Liver (tissue), 8 donors: ENCODE measurements at regions not wholly inside any gene's neighbourhood (a gene's known extent, or its start where the extent isn't known, plus 50 kb on each side); places are given as distances from the start of the nearest gene placed in this dataset.

Experiments used
- DNase-seq: peaks from one replicate; pipeline ENCODE4 v3.0.0-alpha.2; 2017; ENCODE audit warnings: low spot score
- H3K27ac ChIP-seq, 2 donors: one replicate each; pipeline ENCODE4 v1.7.0; 2013; ENCODE audit warnings: inconsistent platforms in 2 of 2, low read length in 2 of 2, control low read depth in 1 of 2, low read depth in 1 of 2, mild to moderate bottlenecking in 1 of 2
- H3K27me3 ChIP-seq, 4 donors: one replicate each; pipeline versions ENCODE4 v1.6.1 to v1.7.0; 2013; ENCODE audit warnings: low read length in 3 of 4, inconsistent platforms in 1 of 4, mild to moderate bottlenecking in 1 of 4, moderate library complexity in 1 of 4; ENCODE audit not compliant: control insufficient read depth in 4 of 4, insufficient read depth in 4 of 4
- H3K36me3 ChIP-seq, 4 donors: one replicate each; pipeline versions ENCODE4 v1.6.1 to v1.7.0; 2013; ENCODE audit warnings: low read length in 3 of 4, mild to moderate bottlenecking in 3 of 4, low read depth in 1 of 4, moderate library complexity in 1 of 4; ENCODE audit not compliant: control insufficient read depth in 4 of 4, insufficient read depth in 3 of 4
- H3K4me1 ChIP-seq, 4 donors: one replicate each; pipeline versions ENCODE4 v1.6.1 to v1.7.0; 2013; ENCODE audit warnings: low read length in 3 of 4, mild to moderate bottlenecking in 3 of 4, moderate library complexity in 1 of 4; ENCODE audit not compliant: control insufficient read depth in 4 of 4, insufficient read depth in 4 of 4
- H3K4me3 ChIP-seq, 3 donors: one replicate each; pipeline versions ENCODE4 v1.6.1 to v1.7.0; 2013; ENCODE audit warnings: low read length in 3 of 3, control low read depth in 1 of 3, low read depth in 1 of 3, mild to moderate bottlenecking in 1 of 3
- H3K9ac ChIP-seq, 2 donors: one replicate each; pipeline ENCODE4 v1.7.0; 2013; ENCODE audit warnings: low read length in 2 of 2, mild to moderate bottlenecking in 2 of 2, moderate library complexity in 2 of 2, control low read depth in 1 of 2, low read depth in 1 of 2
- H3K9me3 ChIP-seq, 4 donors: one replicate each; pipeline versions ENCODE4 v1.6.1 to v1.7.0; 2013; ENCODE audit warnings: low read length in 3 of 4; ENCODE audit not compliant: control insufficient read depth in 4 of 4
- ATF3 ChIP-seq: IDR thresholded peaks from 2 replicates; pipeline ENCODE4 v1.6.1; 2016; ENCODE audit warnings: antibody characterized with exemption
- FOXA1 ChIP-seq: IDR thresholded peaks from 2 replicates; pipeline ENCODE4 v1.6.1; 2016; ENCODE audit warnings: antibody characterized with exemption
- FOXA2 ChIP-seq: IDR thresholded peaks from 2 replicates; pipeline ENCODE4 v1.6.1; 2016; ENCODE audit warnings: antibody characterized with exemption
- GABPA ChIP-seq, 2 donors: IDR thresholded peaks in 1 of 2; conservative IDR thresholded peaks in 1 of 2; 2 replicates each; pipeline ENCODE4 v1.6.1; 2016; ENCODE audit warnings: antibody characterized with exemption in 2 of 2, mild to moderate bottlenecking in 1 of 2, moderate library complexity in 1 of 2
- HNF4A ChIP-seq, 2 donors: conservative IDR thresholded peaks; 2 replicates each; pipeline ENCODE4 v1.6.1; 2016; ENCODE audit warnings: antibody characterized with exemption in 2 of 2, mild to moderate bottlenecking in 2 of 2
- HNF4G ChIP-seq: IDR thresholded peaks from 2 replicates; pipeline ENCODE4 v1.6.1; 2016; ENCODE audit warnings: antibody characterized with exemption
- JUND ChIP-seq, 2 donors: IDR thresholded peaks; 2 replicates each; pipeline ENCODE4 v1.6.1; 2016; ENCODE audit warnings: antibody characterized with exemption in 2 of 2
- MAX ChIP-seq: IDR thresholded peaks from 2 replicates; pipeline ENCODE4 v1.6.1; 2016; ENCODE audit warnings: antibody characterized with exemption
- NR2F2 ChIP-seq: IDR thresholded peaks from 2 replicates; pipeline ENCODE4 v1.6.1; 2016; ENCODE audit warnings: antibody characterized with exemption
- RAD21 ChIP-seq, 2 donors: IDR thresholded peaks; 2 replicates each; pipeline ENCODE4 v1.6.1; 2016; ENCODE audit warnings: antibody characterized with exemption in 2 of 2, mild to moderate bottlenecking in 2 of 2
- REST ChIP-seq: IDR thresholded peaks from 2 replicates; pipeline ENCODE4 v1.6.1; 2016; ENCODE audit warnings: antibody characterized with exemption, mild to moderate bottlenecking
- RXRA ChIP-seq, 2 donors: IDR thresholded peaks; 2 replicates each; pipeline ENCODE4 v1.6.1; 2017 to 2018; ENCODE audit warnings: antibody characterized with exemption in 2 of 2, mild to moderate bottlenecking in 1 of 2
- SP1 ChIP-seq: IDR thresholded peaks from 2 replicates; pipeline ENCODE4 v1.6.1; 2018; ENCODE audit warnings: antibody characterized with exemption, mild to moderate bottlenecking
- TAF1 ChIP-seq: conservative IDR thresholded peaks from 2 replicates; pipeline ENCODE4 v1.6.1; 2016; ENCODE audit warnings: antibody characterized with exemption, mild to moderate bottlenecking
- YY1 ChIP-seq: IDR thresholded peaks from 2 replicates; pipeline ENCODE4 v1.6.1; 2016; ENCODE audit warnings: antibody characterized with exemption, mild to moderate bottlenecking
- ZBTB33 ChIP-seq: IDR thresholded peaks from 2 replicates; pipeline ENCODE4 v1.6.1; 2016; ENCODE audit warnings: antibody characterized with exemption
- WGBS: extraction: QIAGEN DNeasy Blood & Tissue Kit; methylation state at CpG from one replicate; pipeline ENCODE4 v1.1.7; 2013; 5-methylcytosine and 5-hydroxymethylcytosine counted together
- TF ChIP-seq, protein P1 (sequence below): fragments of 150-350 bp; IDR thresholded peaks from 2 replicates; pipeline ENCODE4 v1.5.1; 2017; ENCODE audit warnings: improper control_type of control experiment, low read depth, low read length; ENCODE audit not compliant: missing input control
- donor health status: healthy.
- donor health status: healthy.
- donor health status: healthy.
- donor health status: healthy.
- donor health status: healthy.

DNA sequence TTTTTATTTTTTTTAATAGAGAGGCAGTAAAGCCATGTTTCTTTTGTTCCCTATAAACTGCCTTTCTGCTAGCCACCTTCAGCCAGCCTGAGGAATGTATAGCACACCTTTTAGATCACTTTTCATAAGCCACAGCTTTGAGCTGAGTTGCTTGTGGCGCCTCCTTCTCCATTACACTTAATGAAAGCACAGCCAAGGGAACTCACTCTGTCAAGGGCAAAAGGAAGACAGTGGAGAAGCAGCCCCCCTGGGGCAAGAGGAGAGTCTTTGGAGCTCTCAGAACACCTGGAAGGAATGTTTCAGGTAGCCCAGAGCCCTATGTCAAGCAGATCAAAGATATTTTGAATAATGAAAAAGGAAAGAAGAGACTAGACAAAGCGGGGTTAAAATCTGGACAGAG, 235.1 kb downstream of the CLIC5 start:
- Histone ChIP-seq H3K9me3 (no peaks in the 10 kb centered on the region), H3K27ac (no peak overlapping the region), H3K9ac (no peak overlapping the region), H3K27me3 (no peaks in the 10 kb centered on the region), H3K36me3 (no peaks in the 10 kb centered on the region), H3K4me3 (no peak overlapping the region), H3K4me1 (peaks cover 0 to under 1% (median 0%) of the 10 kb centered on the region in 4 donors)
- WGBS: 94% methylated on average over 2 of the region's 2 CpGs
- TF ChIP-seq ATF3: no peak
- no peak for TF ChIP-seq GABPA (IDR thresholded peaks at IDR 0.05 in 1 of 2, conservative IDR thresholded peaks at IDR 0.05 in 1 of 2)
- TF ChIP-seq MAX: no peak
- TF ChIP-seq RXRA (IDR thresholded peaks at IDR 0.05): no peak
- no peak for TF ChIP-seq JUND (IDR thresholded peaks at IDR 0.05)
- TF ChIP-seq FOXA1: no peak
- no peak for TF ChIP-seq REST
- no peak for TF ChIP-seq HNF4A (conservative IDR thresholded peaks at IDR 0.05)
- TF ChIP-seq, protein P1, sequence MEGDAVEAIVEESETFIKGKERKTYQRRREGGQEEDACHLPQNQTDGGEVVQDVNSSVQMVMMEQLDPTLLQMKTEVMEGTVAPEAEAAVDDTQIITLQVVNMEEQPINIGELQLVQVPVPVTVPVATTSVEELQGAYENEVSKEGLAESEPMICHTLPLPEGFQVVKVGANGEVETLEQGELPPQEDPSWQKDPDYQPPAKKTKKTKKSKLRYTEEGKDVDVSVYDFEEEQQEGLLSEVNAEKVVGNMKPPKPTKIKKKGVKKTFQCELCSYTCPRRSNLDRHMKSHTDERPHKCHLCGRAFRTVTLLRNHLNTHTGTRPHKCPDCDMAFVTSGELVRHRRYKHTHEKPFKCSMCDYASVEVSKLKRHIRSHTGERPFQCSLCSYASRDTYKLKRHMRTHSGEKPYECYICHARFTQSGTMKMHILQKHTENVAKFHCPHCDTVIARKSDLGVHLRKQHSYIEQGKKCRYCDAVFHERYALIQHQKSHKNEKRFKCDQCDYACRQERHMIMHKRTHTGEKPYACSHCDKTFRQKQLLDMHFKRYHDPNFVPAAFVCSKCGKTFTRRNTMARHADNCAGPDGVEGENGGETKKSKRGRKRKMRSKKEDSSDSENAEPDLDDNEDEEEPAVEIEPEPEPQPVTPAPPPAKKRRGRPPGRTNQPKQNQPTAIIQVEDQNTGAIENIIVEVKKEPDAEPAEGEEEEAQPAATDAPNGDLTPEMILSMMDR: no peak
- no peak for TF ChIP-seq ZBTB33
- TF ChIP-seq NR2F2: no peak
- no peak for TF ChIP-seq TAF1
- no peak for TF ChIP-seq YY1
- TF ChIP-seq FOXA2: no peak
- TF ChIP-seq SP1: no peak
- no peak for DNase-seq

DNA sequence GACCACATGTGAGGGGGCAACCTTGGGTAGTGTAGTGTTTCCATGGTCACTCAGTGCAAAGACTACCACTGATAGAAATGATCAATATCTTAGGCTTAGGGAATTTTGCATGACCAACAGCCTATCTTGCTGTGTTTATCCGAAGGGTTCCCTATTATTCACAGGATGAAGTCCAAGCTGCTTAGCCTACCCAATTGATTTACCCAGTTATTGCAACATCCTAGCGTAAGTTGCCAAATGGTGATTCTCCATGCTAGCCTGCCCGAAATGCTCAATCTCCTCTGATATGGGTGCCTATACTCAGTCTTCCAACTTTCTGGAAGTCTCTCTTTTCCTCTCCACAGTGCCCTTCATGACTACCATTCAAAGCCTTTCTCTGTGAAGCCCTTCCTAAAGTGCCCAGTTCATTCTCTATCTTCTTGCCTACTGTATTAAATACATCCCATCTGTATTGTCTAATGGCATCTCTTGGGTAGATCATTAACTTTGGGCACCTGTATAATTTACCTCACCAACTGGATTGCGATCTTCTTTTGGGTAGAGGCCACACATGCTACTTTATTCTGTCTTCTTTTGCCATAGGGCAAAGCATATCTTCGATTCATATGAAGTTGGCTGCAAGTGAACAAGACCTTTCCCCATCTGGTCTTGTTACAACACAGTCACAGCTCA, 240.5 kb downstream of the CLIC5 start:
- no peak overlapping the region for H3K9ac ChIP-seq
- DNase-seq: no peak
- H3K36me3 ChIP-seq: no peaks in the 10 kb centered on the region
- no peak overlapping the region for H3K4me3 ChIP-seq
- H3K9me3 ChIP-seq: peaks cover 0 to 1% (median 0%) of the 10 kb centered on the region in 4 donors
- H3K27me3 ChIP-seq: no peaks in the 10 kb centered on the region
- H3K27ac ChIP-seq: no peak overlapping the region
- H3K4me1 ChIP-seq: peaks cover 0 to 10% (median 1%) of the 10 kb centered on the region in 4 donors
- WGBS: 45% methylated on average over 5 of the region's 5 CpGs
- TF ChIP-seq MAX (no peak), FOXA2 (no peak), JUND (IDR thresholded peaks at IDR 0.05) (peak in 1 of 2 donors; percentile 34), YY1 (peak; percentile 65), RXRA (IDR thresholded peaks at IDR 0.05) (peak; percentile 20 to 38), FOXA1 (no peak), HNF4G (peak; percentile 63), ATF3 (no peak), SP1 (peak; percentile 57), TAF1 (no peak), HNF4A (conservative IDR thresholded peaks at IDR 0.05) (peak; percentile 78 to 85), RAD21 (IDR thresholded peaks at IDR 0.05) (peak in 1 of 2 donors; percentile 12), NR2F2 (no peak)
- TF ChIP-seq, protein P1: no peak
